Activated CD8-positive, alpha-beta memory T cell treated with anti-CD3 and anti-CD28 coated beads, Interleukin-2, amount 10 ng/mL, durations not matched to agents 7 days and 5 days (primary cell): ENCODE measurements at regions not wholly inside any gene's neighbourhood (a gene's known extent, or its start where the extent isn't known, plus 50 kb on each side); places are given as distances from the start of the nearest gene placed in this dataset.

Source experiments
- ATAC-seq: fragments of 150-1000 bp; cut with Tn5 transposase; one replicate; pipeline ENCODE4 v1.10.0; 2021; ENCODE audit warnings: moderate library complexity
- CTCF ChIA-PET: fragments of 350-600 bp; sonication (Branson Sonifier 250); formaldehyde crosslinking; loops from one replicate; lab custom pipeline; 2021; ENCODE audit warnings: antibody characterized with exemption; lab: Charles Lee
- DNase-seq: peaks from one replicate; pipeline ENCODE4 v3.0.0-alpha.2; 2020
- H3K27ac Mint-ChIP-seq: one replicate; pipeline ENCODE4 v1.8.0; 2021; ENCODE audit warnings: mild to moderate bottlenecking, mixed read lengths
- H3K27me3 Mint-ChIP-seq: one replicate; pipeline ENCODE4 v1.8.0; 2021; ENCODE audit warnings: mixed read lengths
- H3K36me3 Mint-ChIP-seq: one replicate; pipeline ENCODE4 v1.8.0; 2021; ENCODE audit warnings: mild to moderate bottlenecking, mixed read lengths
- H3K4me1 Mint-ChIP-seq: one replicate; pipeline ENCODE4 v1.8.0; 2021; ENCODE audit warnings: mixed read lengths
- H3K4me3 Mint-ChIP-seq: one replicate; pipeline ENCODE4 v1.8.0; 2021; ENCODE audit warnings: mild to moderate bottlenecking, moderate library complexity, mixed read lengths
- H3K9me3 Mint-ChIP-seq: one replicate; pipeline ENCODE4 v1.8.0; 2022; ENCODE audit warnings: low read depth, mixed read lengths

GRCh38 chr6:88361298-88361697, 195.2 kb upstream of the CNR1 start:
- H3K4me1 Mint-ChIP-seq, result no peaks in the 10 kb centered on the region
- DNase-seq, result no peak
- no peaks in the 10 kb centered on the region for H3K27me3 Mint-ChIP-seq
- no peaks in the 10 kb centered on the region for H3K36me3 Mint-ChIP-seq
- CTCF ChIA-PET, result no interaction called here
- no peaks in the 10 kb centered on the region for H3K9me3 Mint-ChIP-seq
- no peak for ATAC-seq
- H3K4me3 Mint-ChIP-seq, result no peak overlapping the region
- no peak overlapping the region for H3K27ac Mint-ChIP-seq

- DNase-seq (no peak), ATAC-seq (no peak)
- Mint-ChIP-seq H3K27me3 (no peaks in the 10 kb centered on the region), H3K4me3 (no peak overlapping the region), H3K36me3 (no peaks in the 10 kb centered on the region), H3K27ac (no peak overlapping the region), H3K4me1 (no peaks in the 10 kb centered on the region), H3K9me3 (no peaks in the 10 kb centered on the region)
- CTCF ChIA-PET, result no interaction called here
Measured at GRCh38 chr6:88360203-88360797, 194.2 kb upstream of the CNR1 start.

GRCh38 chr6:88359530-88360202, 193.5 kb upstream of the CNR1 start:
- Mint-ChIP-seq H3K4me3 (no peak overlapping the region), H3K36me3 (no peaks in the 10 kb centered on the region), H3K4me1 (no peaks in the 10 kb centered on the region), H3K27ac (no peak overlapping the region), H3K9me3 (no peaks in the 10 kb centered on the region), H3K27me3 (no peaks in the 10 kb centered on the region)
- no peak for DNase-seq
- no peak for ATAC-seq
- CTCF ChIA-PET, result no interaction called here

GRCh38 chr6:88358846-88359245, 192.7 kb upstream of the CNR1 start:
- Mint-ChIP-seq H3K9me3 (peaks cover 2% of the 10 kb centered on the region), H3K27ac (no peak overlapping the region), H3K4me1 (no peaks in the 10 kb centered on the region), H3K4me3 (no peak overlapping the region), H3K36me3 (no peaks in the 10 kb centered on the region), H3K27me3 (no peaks in the 10 kb centered on the region)
- DNase-seq (no peak), ATAC-seq (no peak)
- CTCF ChIA-PET, result no interaction called here

- ATAC-seq (no peak), DNase-seq (no peak)
- no peaks in the 10 kb centered on the region for H3K27me3 Mint-ChIP-seq
- no peak overlapping the region for H3K4me3 Mint-ChIP-seq
- H3K4me1 Mint-ChIP-seq, result no peaks in the 10 kb centered on the region
- H3K36me3 Mint-ChIP-seq, result no peaks in the 10 kb centered on the region
- no peak overlapping the region for H3K27ac Mint-ChIP-seq
- H3K9me3 Mint-ChIP-seq, result peaks cover 2% of the 10 kb centered on the region
- CTCF ChIA-PET, result no interaction called here
Measured at GRCh38 chr6:88349511-88349910, 183.4 kb upstream of the CNR1 start.

GRCh38 chr6:88342336-88342735, 176.2 kb upstream of the CNR1 start:
- Mint-ChIP-seq H3K36me3 (no peaks in the 10 kb centered on the region), H3K4me1 (no peaks in the 10 kb centered on the region), H3K27ac (no peak overlapping the region), H3K27me3 (no peaks in the 10 kb centered on the region), H3K4me3 (no peak overlapping the region), H3K9me3 (no peaks in the 10 kb centered on the region)
- CTCF ChIA-PET, result no interaction called here
- DNase-seq (no peak), ATAC-seq (no peak)

- Mint-ChIP-seq H3K4me3 (no peak overlapping the region), H3K27me3 (no peaks in the 10 kb centered on the region)
- no peak for DNase-seq
Measured at GRCh38 chr6:88339761-88340160, 173.6 kb upstream of the CNR1 start.

GRCh38 chr6:88321306-88321705, 155.2 kb upstream of the CNR1 start:
- Mint-ChIP-seq H3K4me3 (no peak overlapping the region), H3K27ac (no peak overlapping the region), H3K36me3 (no peaks in the 10 kb centered on the region), H3K27me3 (peaks cover 6% of the 10 kb centered on the region), H3K4me1 (no peaks in the 10 kb centered on the region), H3K9me3 (no peaks in the 10 kb centered on the region)
- CTCF ChIA-PET, result no interaction called here
- ATAC-seq (no peak), DNase-seq (no peak)

More at GRCh38 chr6:88339761-88340160, 173.6 kb upstream of the CNR1 start:
- H3K36me3 Mint-ChIP-seq, result no peaks in the 10 kb centered on the region
- H3K9me3 Mint-ChIP-seq, result no peaks in the 10 kb centered on the region
- no peak overlapping the region for H3K27ac Mint-ChIP-seq
- no peaks in the 10 kb centered on the region for H3K4me1 Mint-ChIP-seq
- no peak for ATAC-seq
- CTCF ChIA-PET, result no interaction called here

- H3K36me3 Mint-ChIP-seq, result no peaks in the 10 kb centered on the region
- CTCF ChIA-PET, result no interaction called here
- no peaks in the 10 kb centered on the region for H3K4me1 Mint-ChIP-seq
- H3K27ac Mint-ChIP-seq, result no peak overlapping the region
- no peaks in the 10 kb centered on the region for H3K27me3 Mint-ChIP-seq
- H3K4me3 Mint-ChIP-seq, result no peak overlapping the region
- H3K9me3 Mint-ChIP-seq, result no peaks in the 10 kb centered on the region
- ATAC-seq, result no peak
- DNase-seq, result no peak
Measured at GRCh38 chr6:88311561-88311960, 145.4 kb upstream of the CNR1 start.

GRCh38 chr6:88304520-88304919, 138.4 kb upstream of the CNR1 start:
- ATAC-seq, result no peak
- no peak for DNase-seq
- no peaks in the 10 kb centered on the region for H3K36me3 Mint-ChIP-seq
- H3K27ac Mint-ChIP-seq, result no peak overlapping the region
- no peaks in the 10 kb centered on the region for H3K4me1 Mint-ChIP-seq
- no peaks in the 10 kb centered on the region for H3K9me3 Mint-ChIP-seq
- no peaks in the 10 kb centered on the region for H3K27me3 Mint-ChIP-seq
- CTCF ChIA-PET, result no interaction called here
- H3K4me3 Mint-ChIP-seq, result no peak overlapping the region

- no peak overlapping the region for H3K4me3 Mint-ChIP-seq
- no peak for ATAC-seq
- no peaks in the 10 kb centered on the region for H3K4me1 Mint-ChIP-seq
- H3K27ac Mint-ChIP-seq, result no peak overlapping the region
- no peak for DNase-seq
- no peaks in the 10 kb centered on the region for H3K27me3 Mint-ChIP-seq
- H3K9me3 Mint-ChIP-seq, result no peaks in the 10 kb centered on the region
- no peaks in the 10 kb centered on the region for H3K36me3 Mint-ChIP-seq
- CTCF ChIA-PET, result no interaction called here
Measured at GRCh38 chr6:88302769-88303225, 136.7 kb upstream of the CNR1 start.

- Mint-ChIP-seq H3K4me1 (no peaks in the 10 kb centered on the region), H3K36me3 (no peaks in the 10 kb centered on the region), H3K4me3 (no peak overlapping the region), H3K9me3 (no peaks in the 10 kb centered on the region), H3K27me3 (no peaks in the 10 kb centered on the region), H3K27ac (no peak overlapping the region)
- CTCF ChIA-PET, result no interaction called here
- DNase-seq (no peak), ATAC-seq (no peak)
Measured at GRCh38 chr6:88301888-88302768, 136.0 kb upstream of the CNR1 start.

GRCh38 chr6:88301256-88301655, 135.1 kb upstream of the CNR1 start:
- Mint-ChIP-seq H3K4me3 (no peak overlapping the region), H3K36me3 (no peaks in the 10 kb centered on the region), H3K4me1 (no peaks in the 10 kb centered on the region), H3K27me3 (peaks cover 1% of the 10 kb centered on the region), H3K27ac (no peak overlapping the region), H3K9me3 (no peaks in the 10 kb centered on the region)
- DNase-seq, result no peak
- ATAC-seq, result no peak
- CTCF ChIA-PET, result no interaction called here
